ENCODE measurements at regions not wholly inside any gene's neighbourhood (a gene's known extent, or its start where the extent isn't known, plus 50 kb on each side); places are given as distances from the start of the nearest gene placed in this dataset.

GRCh38 chr21:32828908-32829307, 57.4 kb upstream of the PAXBP1 start:
- no peak for DNase-seq (ENCODE audit: low spot score)
- no peaks in the 10 kb centered on the region for H3K9me3 ChIP-seq (ENCODE audit: control insufficient read depth in 4 of 4, low read length in 3 of 4)
- no peaks in the 10 kb centered on the region for H3K4me1 ChIP-seq (ENCODE audit: control insufficient read depth in 4 of 4, insufficient read depth in 4 of 4, low read length in 3 of 4)
- no peaks in the 10 kb centered on the region for H3K27me3 ChIP-seq (ENCODE audit: control insufficient read depth in 4 of 4, insufficient read depth in 4 of 4, low read length in 3 of 4)
- no peak for TF ChIP-seq YY1 (IDR thresholded peaks at IDR 0.05)
- TF ChIP-seq HNF4G (IDR thresholded peaks at IDR 0.05): no peak
- TF ChIP-seq JUND (IDR thresholded peaks at IDR 0.05): no peak
- no peak for TF ChIP-seq RXRA (IDR thresholded peaks at IDR 0.05)
- no peak for TF ChIP-seq ATF3 (IDR thresholded peaks at IDR 0.05)
- TF ChIP-seq HNF4A (conservative IDR thresholded peaks at IDR 0.05): no peak
- TF ChIP-seq NR2F2 (IDR thresholded peaks at IDR 0.05): no peak
- no peak for TF ChIP-seq SP1 (IDR thresholded peaks at IDR 0.05)
- TF ChIP-seq TAF1 (conservative IDR thresholded peaks at IDR 0.05): no peak
- no peak for TF ChIP-seq RAD21 (IDR thresholded peaks at IDR 0.05)
- TF ChIP-seq MAX (IDR thresholded peaks at IDR 0.05): no peak
- no peak for TF ChIP-seq FOXA2 (IDR thresholded peaks at IDR 0.05)
- no peak for TF ChIP-seq FOXA1 (IDR thresholded peaks at IDR 0.05)
- TF ChIP-seq REST (IDR thresholded peaks at IDR 0.05): no peak
- no peak for TF ChIP-seq ZBTB33 (IDR thresholded peaks at IDR 0.05)
- TF ChIP-seq CTCF (IDR thresholded peaks at IDR 0.05; ENCODE audit: low read depth, low read length, missing input control): no peak
- no peak for TF ChIP-seq GABPA (IDR thresholded peaks at IDR 0.05 in 1 of 2, conservative IDR thresholded peaks at IDR 0.05 in 1 of 2)
- no peak for TF ChIP-seq EGR1 (IDR thresholded peaks at IDR 0.05; ENCODE audit: low read depth in 2 of 2)
- 78% methylated on average over 4 of the region's 4 CpGs for WGBS
- H3K9ac ChIP-seq (ENCODE audit: low read depth in 1 of 2, low read length in 2 of 2): no peak overlapping the region
- no peak overlapping the region for H3K27ac ChIP-seq (ENCODE audit: low read depth in 1 of 2, low read length in 2 of 2)
- no peaks in the 10 kb centered on the region for H3K36me3 ChIP-seq (ENCODE audit: control insufficient read depth in 4 of 4, insufficient read depth in 3 of 4, low read depth in 1 of 4, low read length in 3 of 4)
- no peak overlapping the region for H3K4me3 ChIP-seq (ENCODE audit: low read depth in 1 of 3, low read length in 3 of 3)
